SK-N-SH treated with all-trans-retinoic acid at 6 μM for 48 hours (cell line): ENCODE measurements at regions not wholly inside any gene's neighbourhood (a gene's known extent, or its start where the extent isn't known, plus 50 kb on each side); places are given as distances from the start of the nearest gene placed in this dataset.

Source experiments
- OSR1 ChIP-seq: fragments of 250-450 bp; sonication (Bioruptor Pico); IDR thresholded peaks from 2 replicates; pipeline ENCODE4 v1.8.0; 2022; ENCODE audit warnings: moderate library complexity, mild to moderate bottlenecking, inconsistent platforms
- ZFP30 ChIP-seq: fragments of 450-650 bp; formaldehyde crosslinking; IDR thresholded peaks from 2 replicates; pipeline ENCODE4 v1.5.0; 2022; ENCODE audit warnings: mild to moderate bottlenecking, moderate library complexity
- ZNF565 ChIP-seq: fragments of 450-650 bp; formaldehyde crosslinking; conservative IDR thresholded peaks from 2 replicates; pipeline ENCODE4 v1.5.0; 2020; ENCODE audit warnings: low read depth, mild to moderate bottlenecking, moderate library complexity

DNA sequence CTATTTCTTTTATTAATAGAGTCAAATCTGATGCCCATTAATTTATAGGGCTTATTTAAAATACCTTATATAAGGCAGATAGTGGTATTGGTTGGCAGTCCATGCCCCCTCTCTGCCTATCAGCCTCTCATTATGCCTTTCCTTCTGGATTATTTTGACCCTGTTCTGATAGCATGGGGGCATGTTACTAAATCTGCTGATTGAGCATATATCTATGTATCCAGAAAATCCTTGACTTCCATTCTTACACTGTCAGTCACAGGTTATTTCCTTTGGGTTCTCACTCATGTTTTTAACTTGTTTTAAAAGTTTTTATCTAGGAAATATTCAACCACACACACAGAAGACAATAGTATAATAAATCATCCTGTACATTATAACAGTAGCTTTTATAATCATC, 1184.9 kb downstream of the HACE1 start:
- TF ChIP-seq ZNF565 (CRISPR knock-in tag) (no peak), ZFP30 (no peak), OSR1 (CRISPR knock-in tag) (no peak)
